HEK293T (cell line): ENCODE measurements at regions not wholly inside any gene's neighbourhood (a gene's known extent, or its start where the extent isn't known, plus 50 kb on each side); places are given as distances from the start of the nearest gene placed in this dataset.

ENCODE experiments used
- CTCF ChIA-PET: fragments of 350-600 bp; formaldehyde crosslinking; extraction: SDS; loops from one replicate; lab custom pipeline; 2021; ENCODE audit warnings: antibody characterized with exemption, inconsistent platforms; lab: Yijun Ruan, JAX
- POLR2A ChIA-PET: fragments of 350-600 bp; formaldehyde crosslinking; extraction: SDS; loops from one replicate; lab custom pipeline; 2020; ENCODE audit warnings: antibody characterized with exemption, inconsistent platforms; lab: Yijun Ruan, JAX
- DNase-seq: peaks from one replicate; pipeline ENCODE4 v3.0.0; 2012; ENCODE audit warnings: mixed read lengths; ENCODE audit errors: extremely low spot score
- ARNT ChIP-seq: fragments of 450-650 bp; IDR thresholded peaks from 2 replicates; pipeline ENCODE4 v1.6.1; 2017; ENCODE audit warnings: mild to moderate bottlenecking
- BHLHE40 ChIP-seq: fragments of 450-650 bp; IDR thresholded peaks from 2 replicates; pipeline ENCODE4 v1.6.1; 2016; ENCODE audit warnings: mild to moderate bottlenecking, moderate library complexity, borderline replicate concordance
- CTBP1 ChIP-seq: fragments of 450-650 bp; IDR thresholded peaks from 2 replicates; pipeline ENCODE4 v1.6.1; 2016; ENCODE audit warnings: borderline replicate concordance
- ELF4 ChIP-seq: fragments of 450-650 bp; IDR thresholded peaks from 2 replicates; pipeline ENCODE4 v1.6.1; 2017; ENCODE audit warnings: antibody characterized with exemption
- FOXA1 ChIP-seq: fragments of 450-650 bp; IDR thresholded peaks from 2 replicates; pipeline ENCODE4 v1.6.1; 2016; ENCODE audit warnings: mild to moderate bottlenecking
- FOXK2 ChIP-seq: fragments of 450-650 bp; IDR thresholded peaks from 2 replicates; pipeline ENCODE4 v1.6.1; 2016; ENCODE audit warnings: mild to moderate bottlenecking
- FOXM1 ChIP-seq: fragments of 450-650 bp; IDR thresholded peaks from 2 replicates; pipeline ENCODE4 v1.6.1; 2017; ENCODE audit warnings: mild to moderate bottlenecking, borderline replicate concordance
- HDGF ChIP-seq: fragments of 450-650 bp; IDR thresholded peaks from 2 replicates; pipeline ENCODE4 v1.6.1; 2017; ENCODE audit warnings: antibody characterized with exemption, borderline replicate concordance
- L3MBTL2 ChIP-seq: fragments of 450-650 bp; conservative IDR thresholded peaks from 2 replicates; pipeline ENCODE4 v1.6.1; 2016; ENCODE audit warnings: mild to moderate bottlenecking
- LEF1 ChIP-seq: fragments of 450-650 bp; IDR thresholded peaks from 2 replicates; pipeline ENCODE4 v1.6.1; 2017; ENCODE audit warnings: mild to moderate bottlenecking, borderline replicate concordance
- NFRKB ChIP-seq: fragments of 450-650 bp; IDR thresholded peaks from 2 replicates; pipeline ENCODE4 v1.6.1; 2016; ENCODE audit warnings: mild to moderate bottlenecking, moderate library complexity
- PKNOX1 ChIP-seq: fragments of 450-650 bp; IDR thresholded peaks from 2 replicates; pipeline ENCODE4 v1.6.1; 2016
- SP1 ChIP-seq: fragments of 450-650 bp; IDR thresholded peaks from 2 replicates; pipeline ENCODE4 v1.6.1; 2017
- SUZ12 ChIP-seq: fragments of 450-650 bp; IDR thresholded peaks from 2 replicates; pipeline ENCODE4 v1.6.1; 2016; ENCODE audit warnings: mild to moderate bottlenecking
- TARDBP ChIP-seq: fragments of 450-650 bp; IDR thresholded peaks from 2 replicates; pipeline ENCODE4 v1.6.1; 2016
- ZNF384 ChIP-seq: fragments of 450-650 bp; IDR thresholded peaks from 2 replicates; pipeline ENCODE4 v1.6.1; 2016

- ChIA-PET POLR2A (no interaction called here), CTCF (no interaction called here)
- DNase-seq, result no peak
- TF ChIP-seq SP1 (no peak), TARDBP (no peak), SUZ12 (no peak), FOXK2 (no peak), FOXM1 (no peak), ARNT (no peak), BHLHE40 (no peak), L3MBTL2 (no peak), FOXA1 (no peak), LEF1 (no peak)
Measured at GRCh38 chr15:93913310-93913709, 318.1 kb upstream of the MCTP2 start.

GRCh38 chr15:93900476-93901400, 330.6 kb upstream of the MCTP2 start:
- no peak for TF ChIP-seq FOXA1
- TF ChIP-seq FOXM1, result no peak
- TF ChIP-seq PKNOX1, result no peak
- no peak for TF ChIP-seq SUZ12
- TF ChIP-seq BHLHE40, result no peak
- TF ChIP-seq SP1, result no peak
- TF ChIP-seq LEF1, result no peak
- no peak for TF ChIP-seq FOXK2
- TF ChIP-seq L3MBTL2, result no peak
- TF ChIP-seq HDGF, result no peak
- TF ChIP-seq ARNT, result no peak
- no peak for TF ChIP-seq CTBP1
- no peak for TF ChIP-seq TARDBP
- no peak for TF ChIP-seq NFRKB
- no peak for TF ChIP-seq ELF4
- DNase-seq, result no peak
- ChIA-PET POLR2A (no interaction called here), CTCF (no interaction called here)

- ChIA-PET POLR2A (no interaction called here), CTCF (no interaction called here)
- TF ChIP-seq FOXK2 (no peak), ARNT (no peak), BHLHE40 (no peak), FOXM1 (no peak), HDGF (no peak), SUZ12 (no peak), ELF4 (no peak), TARDBP (no peak), SP1 (no peak), ZNF384 (no peak), NFRKB (no peak), L3MBTL2 (no peak), FOXA1 (no peak)
- DNase-seq, result no peak
Measured at GRCh38 chr15:93899817-93900216, 331.5 kb upstream of the MCTP2 start.

GRCh38 chr15:93897377-93897776, 334.0 kb upstream of the MCTP2 start:
- CTCF ChIA-PET, result interaction anchor here (0.8 kb wide), 1 partner anchor 14 kb away, joined by 3 read pairs; no protein-coding TSS in a partner anchor
- no peak for DNase-seq
- POLR2A ChIA-PET, result no interaction called here
- TF ChIP-seq ELF4, result no peak
- TF ChIP-seq CTBP1, result no peak
- TF ChIP-seq PKNOX1, result no peak
- TF ChIP-seq SP1, result no peak
- TF ChIP-seq NFRKB, result no peak
- TF ChIP-seq LEF1, result no peak
- TF ChIP-seq TARDBP, result no peak
- TF ChIP-seq FOXK2, result no peak
- no peak for TF ChIP-seq ARNT
- TF ChIP-seq ZNF384, result no peak
- TF ChIP-seq FOXM1, result no peak
- no peak for TF ChIP-seq FOXA1
- no peak for TF ChIP-seq L3MBTL2
- TF ChIP-seq HDGF, result no peak
- TF ChIP-seq BHLHE40, result no peak
- TF ChIP-seq SUZ12, result no peak

GRCh38 chr15:93895976-93896770, 335.2 kb upstream of the MCTP2 start:
- CTCF ChIA-PET, result no interaction called here
- TF ChIP-seq BHLHE40 (no peak), HDGF (no peak), ARNT (no peak), PKNOX1 (no peak), CTBP1 (no peak)
- no peak for DNase-seq
- POLR2A ChIA-PET, result no interaction called here
